ENCODE measurements at regions not wholly inside any gene's neighbourhood (a gene's known extent, or its start where the extent isn't known, plus 50 kb on each side); places are given as distances from the start of the nearest gene placed in this dataset.

DNA sequence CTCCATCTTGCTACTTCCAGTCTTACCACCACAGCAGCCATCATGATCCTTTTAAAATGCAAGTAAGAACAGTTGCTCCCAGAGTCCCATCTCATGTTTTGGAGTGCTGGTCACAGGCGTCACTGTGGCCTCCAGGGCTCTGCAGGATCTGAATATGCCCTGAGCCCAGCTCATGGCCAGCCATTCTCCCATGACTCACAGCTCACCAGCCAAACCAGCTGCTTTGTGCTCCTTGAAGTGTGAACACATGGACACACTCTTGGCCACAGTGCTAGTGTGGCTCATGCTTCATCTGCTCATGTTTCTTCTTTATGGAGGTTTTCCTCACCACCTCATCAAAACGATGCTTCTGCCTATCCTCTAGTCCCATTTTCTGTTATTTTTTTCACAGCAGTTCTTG is 466.5 kb downstream of the UQCRFS1 start:
- TF ChIP-seq SP1 (IDR thresholded peaks at IDR 0.05) (no peak), HDGF (IDR thresholded peaks at IDR 0.05; ENCODE audit: borderline replicate concordance) (no peak), FOXM1 (IDR thresholded peaks at IDR 0.05; ENCODE audit: borderline replicate concordance) (no peak), LEF1 (IDR thresholded peaks at IDR 0.05; ENCODE audit: borderline replicate concordance) (no peak), FOXA1 (IDR thresholded peaks at IDR 0.05) (no peak), TARDBP (IDR thresholded peaks at IDR 0.05) (no peak), SUZ12 (IDR thresholded peaks at IDR 0.05) (no peak)
